ENCODE measurements at regions not wholly inside any gene's neighbourhood (a gene's known extent, or its start where the extent isn't known, plus 50 kb on each side); places are given as distances from the start of the nearest gene placed in this dataset.

- peak overlapping the region; percentile 63 for H3K4me3 ChIP-seq (ENCODE audit: low read length)
- peak overlapping the region; percentile 85 for H3K4me2 ChIP-seq (ENCODE audit: low read length)
- no peaks in the 10 kb centered on the region for H3K9me3 ChIP-seq (replicated peaks; ENCODE audit: low read length)
- H3K27me3 ChIP-seq (ENCODE audit: control insufficient read depth, insufficient read depth, low read length) = peaks cover 6% of the 10 kb centered on the region
- no peak overlapping the region for H3K9ac ChIP-seq (ENCODE audit: low read depth, low read length)
- peaks cover 4% of the 10 kb centered on the region for H3K36me3 ChIP-seq (ENCODE audit: insufficient read depth, low read length)
- H3K4me1 ChIP-seq (ENCODE audit: control insufficient read depth, insufficient read depth, low read length) = peaks cover 35% of the 10 kb centered on the region
Observed at GRCh38 chr1:98048244-98048643, 127.4 kb upstream of the DPYD start.

GRCh38 chr1:98047171-98047570 is 126.3 kb upstream of the DPYD start:
- no peak overlapping the region for H3K9ac ChIP-seq (ENCODE audit: low read depth, low read length)
- peaks cover 27% of the 10 kb centered on the region for H3K4me1 ChIP-seq (ENCODE audit: control insufficient read depth, insufficient read depth, low read length)
- no peak overlapping the region for H3K4me2 ChIP-seq (ENCODE audit: low read length)
- H3K4me3 ChIP-seq (ENCODE audit: low read length) = no peak overlapping the region
- no peaks in the 10 kb centered on the region for H3K9me3 ChIP-seq (replicated peaks; ENCODE audit: low read length)
- peaks cover 6% of the 10 kb centered on the region for H3K27me3 ChIP-seq (ENCODE audit: control insufficient read depth, insufficient read depth, low read length)
- peaks cover 4% of the 10 kb centered on the region for H3K36me3 ChIP-seq (ENCODE audit: insufficient read depth, low read length)

- Histone ChIP-seq H3K27me3 (ENCODE audit: control insufficient read depth, insufficient read depth, low read length) (peaks cover 6% of the 10 kb centered on the region), H3K9ac (ENCODE audit: low read depth, low read length) (peak overlapping the region; percentile 82), H3K4me2 (ENCODE audit: low read length) (peak overlapping the region; percentile 98), H3K4me1 (ENCODE audit: control insufficient read depth, insufficient read depth, low read length) (peaks cover 27% of the 10 kb centered on the region), H3K36me3 (ENCODE audit: insufficient read depth, low read length) (peaks cover 4% of the 10 kb centered on the region), H3K4me3 (ENCODE audit: low read length) (peak overlapping the region; percentile 89), H3K9me3 (replicated peaks; ENCODE audit: low read length) (no peaks in the 10 kb centered on the region)
Observed at GRCh38 chr1:98045767-98046641, 125.2 kb upstream of the DPYD start.

- H3K4me3 ChIP-seq (ENCODE audit: low read length) = peak overlapping the region; percentile 89
- peak overlapping the region; percentile 98 for H3K4me2 ChIP-seq (ENCODE audit: low read length)
- H3K4me1 ChIP-seq (ENCODE audit: control insufficient read depth, insufficient read depth, low read length) = peaks cover 27% of the 10 kb centered on the region
- H3K9ac ChIP-seq (ENCODE audit: low read depth, low read length) = peak overlapping the region; percentile 82
- no peaks in the 10 kb centered on the region for H3K9me3 ChIP-seq (replicated peaks; ENCODE audit: low read length)
- H3K27me3 ChIP-seq (ENCODE audit: control insufficient read depth, insufficient read depth, low read length) = peaks cover 6% of the 10 kb centered on the region
- peaks cover 4% of the 10 kb centered on the region for H3K36me3 ChIP-seq (ENCODE audit: insufficient read depth, low read length)
Observed at GRCh38 chr1:98045211-98045766, 124.5 kb upstream of the DPYD start.

DNA sequence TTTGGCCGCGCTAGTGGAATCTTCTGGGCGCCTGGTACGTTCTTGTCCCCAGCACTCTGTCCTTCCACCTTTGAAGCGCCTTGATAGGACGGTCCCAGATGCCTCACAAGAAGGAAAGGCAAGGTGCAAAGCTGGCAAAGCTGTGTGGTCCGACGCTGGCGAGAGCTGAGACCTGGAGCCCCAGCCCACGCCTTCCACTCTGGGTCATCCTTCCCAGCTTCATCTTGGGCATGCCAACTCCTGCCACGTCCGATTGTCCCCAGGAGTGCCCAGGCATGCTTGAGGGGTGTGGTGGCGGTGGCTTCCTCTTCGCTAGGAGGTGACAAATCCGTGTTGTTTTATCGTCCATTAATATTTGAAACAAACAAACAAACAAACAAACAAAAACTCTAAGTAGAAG is 123.9 kb upstream of the DPYD start:
- Histone ChIP-seq H3K27me3 (ENCODE audit: control insufficient read depth, insufficient read depth, low read length) (peaks cover 6% of the 10 kb centered on the region), H3K4me1 (ENCODE audit: control insufficient read depth, insufficient read depth, low read length) (peaks cover 27% of the 10 kb centered on the region), H3K4me2 (ENCODE audit: low read length) (peak overlapping the region; percentile 98), H3K36me3 (ENCODE audit: insufficient read depth, low read length) (peaks cover 4% of the 10 kb centered on the region), H3K9me3 (replicated peaks; ENCODE audit: low read length) (no peaks in the 10 kb centered on the region), H3K9ac (ENCODE audit: low read depth, low read length) (peak overlapping the region; percentile 82), H3K4me3 (ENCODE audit: low read length) (peak overlapping the region; percentile 89)

GRCh38 chr1:98044071-98044697 is 123.3 kb upstream of the DPYD start:
- peaks cover 23% of the 10 kb centered on the region for H3K4me1 ChIP-seq (ENCODE audit: control insufficient read depth, insufficient read depth, low read length)
- peak overlapping the region; percentile 98 for H3K4me2 ChIP-seq (ENCODE audit: low read length)
- peaks cover 4% of the 10 kb centered on the region for H3K36me3 ChIP-seq (ENCODE audit: insufficient read depth, low read length)
- peaks cover under 1% of the 10 kb centered on the region for H3K27me3 ChIP-seq (ENCODE audit: control insufficient read depth, insufficient read depth, low read length)
- peak overlapping the region; percentile 82 for H3K9ac ChIP-seq (ENCODE audit: low read depth, low read length)
- H3K4me3 ChIP-seq (ENCODE audit: low read length) = peak overlapping the region; percentile 89
- H3K9me3 ChIP-seq (replicated peaks; ENCODE audit: low read length) = no peaks in the 10 kb centered on the region

DNA sequence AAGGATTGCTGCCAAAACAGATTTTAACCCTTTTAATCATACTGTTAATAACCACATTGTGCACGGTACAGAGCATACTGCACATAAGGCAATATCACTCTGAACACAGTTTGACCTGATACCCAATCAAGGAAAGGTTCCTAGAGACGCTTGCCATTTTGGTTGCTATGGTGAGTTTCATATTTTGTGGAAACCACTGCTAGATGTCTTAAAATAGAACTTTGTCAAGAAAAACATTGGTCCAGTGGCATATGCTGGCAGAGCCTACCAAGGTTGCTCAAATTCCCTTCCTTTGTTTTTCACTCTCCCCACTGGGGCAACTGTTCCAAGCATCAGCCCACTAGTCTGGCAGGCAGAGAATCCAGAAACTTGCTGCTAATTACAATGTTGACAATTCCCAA is 114.8 kb upstream of the DPYD start:
- no peaks in the 10 kb centered on the region for H3K27me3 ChIP-seq (ENCODE audit: control insufficient read depth, insufficient read depth, low read length)
- H3K4me1 ChIP-seq (ENCODE audit: control insufficient read depth, insufficient read depth, low read length) = peaks cover 15% of the 10 kb centered on the region
- H3K4me2 ChIP-seq (ENCODE audit: low read length) = no peak overlapping the region

DNA sequence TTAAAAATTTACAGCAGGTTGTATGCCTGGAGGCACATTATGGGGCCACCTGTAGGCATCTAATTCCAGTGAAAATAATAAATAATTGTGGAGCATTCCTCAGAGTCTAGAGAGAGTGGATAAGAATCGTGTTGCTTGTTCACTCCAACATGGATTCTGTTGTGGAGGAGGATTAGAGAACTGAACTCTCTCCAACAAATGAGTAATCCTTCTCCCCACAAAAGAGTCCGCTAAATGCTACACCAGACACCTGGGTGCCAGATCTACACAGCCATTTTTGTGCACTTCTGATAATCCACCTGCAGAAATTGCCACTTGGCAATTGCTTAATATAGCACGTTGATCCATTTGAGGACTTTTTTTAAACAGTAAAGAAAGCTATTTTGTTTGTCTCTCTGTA is 113.7 kb upstream of the DPYD start:
- H3K9ac ChIP-seq (ENCODE audit: low read depth, low read length) = no peak overlapping the region
- H3K9me3 ChIP-seq (replicated peaks; ENCODE audit: low read length) = no peaks in the 10 kb centered on the region
- peaks cover 15% of the 10 kb centered on the region for H3K4me1 ChIP-seq (ENCODE audit: control insufficient read depth, insufficient read depth, low read length)
- no peaks in the 10 kb centered on the region for H3K27me3 ChIP-seq (ENCODE audit: control insufficient read depth, insufficient read depth, low read length)
- peak overlapping the region; percentile 22 for H3K4me2 ChIP-seq (ENCODE audit: low read length)
- H3K4me3 ChIP-seq (ENCODE audit: low read length) = no peak overlapping the region
- no peaks in the 10 kb centered on the region for H3K36me3 ChIP-seq (ENCODE audit: insufficient read depth, low read length)

More for the DNA sequence above, 114.8 kb upstream of the DPYD start:
- H3K9me3 ChIP-seq (replicated peaks; ENCODE audit: low read length) = no peaks in the 10 kb centered on the region
- H3K36me3 ChIP-seq (ENCODE audit: insufficient read depth, low read length) = no peaks in the 10 kb centered on the region
- no peak overlapping the region for H3K9ac ChIP-seq (ENCODE audit: low read depth, low read length)
- no peak overlapping the region for H3K4me3 ChIP-seq (ENCODE audit: low read length)

- Histone ChIP-seq H3K27me3 (ENCODE audit: control insufficient read depth, insufficient read depth, low read length) (no peaks in the 10 kb centered on the region), H3K9ac (ENCODE audit: low read depth, low read length) (no peak overlapping the region), H3K4me1 (ENCODE audit: control insufficient read depth, insufficient read depth, low read length) (peaks cover 22% of the 10 kb centered on the region), H3K9me3 (replicated peaks; ENCODE audit: low read length) (no peaks in the 10 kb centered on the region), H3K36me3 (ENCODE audit: insufficient read depth, low read length) (no peaks in the 10 kb centered on the region), H3K4me3 (ENCODE audit: low read length) (no peak overlapping the region), H3K4me2 (ENCODE audit: low read length) (no peak overlapping the region)
Observed at GRCh38 chr1:98032958-98033357, 112.1 kb upstream of the DPYD start.

DNA sequence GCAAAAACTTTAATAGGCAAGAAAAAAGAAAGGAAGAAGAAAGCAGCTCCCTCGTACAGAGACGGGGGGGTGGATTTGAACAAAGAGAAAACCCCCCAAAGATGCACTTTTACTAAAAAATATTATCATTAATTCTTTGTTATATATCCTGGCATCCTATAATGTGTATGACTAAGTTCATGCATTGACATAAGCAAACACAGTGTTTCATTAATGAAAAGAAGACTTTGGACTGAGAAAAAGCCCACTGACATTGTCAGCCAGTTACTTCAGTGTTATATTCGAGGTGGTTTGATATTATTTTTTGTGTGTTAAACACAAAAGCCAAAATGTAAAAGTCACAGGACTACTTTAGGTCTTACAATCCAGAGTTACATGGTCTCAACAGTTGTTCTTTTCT is 110.1 kb upstream of the DPYD start:
- H3K4me1 ChIP-seq (ENCODE audit: control insufficient read depth, insufficient read depth, low read length) = peaks cover 22% of the 10 kb centered on the region
- peak overlapping the region; percentile 55 for H3K9ac ChIP-seq (ENCODE audit: low read depth, low read length)
- peak overlapping the region; percentile 33 for H3K4me2 ChIP-seq (ENCODE audit: low read length)
- no peaks in the 10 kb centered on the region for H3K27me3 ChIP-seq (ENCODE audit: control insufficient read depth, insufficient read depth, low read length)
- H3K36me3 ChIP-seq (ENCODE audit: insufficient read depth, low read length) = no peaks in the 10 kb centered on the region
- H3K9me3 ChIP-seq (replicated peaks; ENCODE audit: low read length) = no peaks in the 10 kb centered on the region
- H3K4me3 ChIP-seq (ENCODE audit: low read length) = no peak overlapping the region

DNA sequence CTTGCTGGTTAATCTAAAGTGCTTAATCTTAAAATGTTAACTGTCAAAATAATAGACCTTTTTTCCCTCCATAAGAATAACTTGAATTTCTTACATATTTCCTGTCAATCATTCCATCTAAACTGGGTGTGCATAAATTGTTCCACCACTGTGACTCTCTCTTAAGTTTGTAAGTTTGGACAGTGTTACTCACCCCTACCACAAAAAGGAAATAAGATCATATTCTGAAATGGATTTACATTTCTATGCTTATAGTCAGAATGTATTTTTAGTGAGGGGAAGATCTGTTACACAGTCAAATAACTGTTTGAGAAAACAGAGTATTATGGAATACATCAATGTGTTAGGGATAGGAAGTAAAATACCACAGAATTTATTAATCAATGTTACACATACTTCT is 109.6 kb upstream of the DPYD start:
- peak overlapping the region; percentile 33 for H3K4me2 ChIP-seq (ENCODE audit: low read length)
- no peaks in the 10 kb centered on the region for H3K27me3 ChIP-seq (ENCODE audit: control insufficient read depth, insufficient read depth, low read length)
- H3K9ac ChIP-seq (ENCODE audit: low read depth, low read length) = peak overlapping the region; percentile 55
- no peaks in the 10 kb centered on the region for H3K9me3 ChIP-seq (replicated peaks; ENCODE audit: low read length)
- H3K4me3 ChIP-seq (ENCODE audit: low read length) = no peak overlapping the region
- H3K36me3 ChIP-seq (ENCODE audit: insufficient read depth, low read length) = no peaks in the 10 kb centered on the region
- H3K4me1 ChIP-seq (ENCODE audit: control insufficient read depth, insufficient read depth, low read length) = peaks cover 22% of the 10 kb centered on the region
